H9 (cell line): ENCODE measurements at regions not wholly inside any gene's neighbourhood (a gene's known extent, or its start where the extent isn't known, plus 50 kb on each side); places are given as distances from the start of the nearest gene placed in this dataset.

ENCODE experiments used
- DNase-seq: peaks from one replicate; pipeline ENCODE4 v3.0.0-alpha.2; 2017
- H2AFZ ChIP-seq: one replicate; pipeline ENCODE4 v1.6.1; 2013; ENCODE audit warnings: mild to moderate bottlenecking, low read length, control low read depth, moderate library complexity
- H2AK5ac ChIP-seq: 2 replicates; pipeline ENCODE4 v1.6.1; 2013; ENCODE audit warnings: low read length, control low read depth, mixed read lengths; ENCODE audit not compliant: insufficient read length
- H2BK120ac ChIP-seq: one replicate; pipeline ENCODE4 v1.6.1; 2013; ENCODE audit warnings: low read depth, mild to moderate bottlenecking, low read length, control low read depth, inconsistent platforms; ENCODE audit not compliant: poor library complexity, severe bottlenecking
- H2BK12ac ChIP-seq: 2 replicates; pipeline ENCODE4 v1.6.1; 2013; ENCODE audit warnings: low read length, control low read depth, mixed read lengths, low read depth; ENCODE audit not compliant: insufficient read length
- H2BK15ac ChIP-seq: 2 replicates; pipeline ENCODE4 v1.6.1; 2013; ENCODE audit warnings: low read depth, low read length, control low read depth
- H2BK20ac ChIP-seq: one replicate; pipeline ENCODE4 v1.6.1; 2013; ENCODE audit warnings: low read depth, mild to moderate bottlenecking, low read length, control low read depth, inconsistent platforms; ENCODE audit not compliant: poor library complexity, severe bottlenecking
- H2BK5ac ChIP-seq: 2 replicates; pipeline ENCODE4 v1.6.1; 2013; ENCODE audit warnings: low read length, control low read depth, mixed read lengths; ENCODE audit not compliant: insufficient read length
- H3K14ac ChIP-seq: 2 replicates; pipeline ENCODE4 v1.6.1; 2013; ENCODE audit warnings: low read length, control low read depth; ENCODE audit not compliant: insufficient read depth
- H3K18ac ChIP-seq: 2 replicates; pipeline ENCODE4 v1.6.1; 2013; ENCODE audit warnings: low read depth, mild to moderate bottlenecking, mixed read lengths, low read length, control low read depth; ENCODE audit not compliant: insufficient read length
- H3K23ac ChIP-seq: 2 replicates; pipeline ENCODE4 v1.6.1; 2013; ENCODE audit warnings: low read length, control low read depth, mixed read lengths, low read depth; ENCODE audit not compliant: insufficient read length
- H3K23me2 ChIP-seq: 2 replicates; pipeline ENCODE4 v1.6.1; 2013; ENCODE audit warnings: low read depth, mild to moderate bottlenecking, mixed read lengths, low read length, control low read depth; ENCODE audit not compliant: insufficient read length, poor library complexity, severe bottlenecking
- H3K27ac ChIP-seq: 2 replicates; pipeline ENCODE4 v1.5.1; 2013; ENCODE audit warnings: low read length, control low read depth, mixed read lengths, low read depth; ENCODE audit not compliant: insufficient read length
- H3K27me3 ChIP-seq: 2 replicates; pipeline ENCODE4 v1.6.1; 2013; ENCODE audit warnings: low read length, control low read depth, inconsistent platforms; ENCODE audit not compliant: insufficient read depth
- H3K4ac ChIP-seq: 2 replicates; pipeline ENCODE4 v1.6.1; 2013; ENCODE audit warnings: low read depth, mild to moderate bottlenecking, control low read depth, inconsistent platforms, low read length, moderate library complexity
- H3K4me1 ChIP-seq: 2 replicates; pipeline ENCODE4 v1.6.1; 2013; ENCODE audit warnings: low read length, control low read depth, inconsistent platforms; ENCODE audit not compliant: insufficient read depth
- H3K4me2 ChIP-seq: 2 replicates; pipeline ENCODE4 v1.6.1; 2013; ENCODE audit warnings: low read length, control low read depth, mixed read lengths; ENCODE audit not compliant: insufficient read length, insufficient read depth
- H3K56ac ChIP-seq: 2 replicates; pipeline ENCODE4 v1.6.1; 2013; ENCODE audit warnings: low read depth, mild to moderate bottlenecking, mixed read lengths, low read length, control low read depth; ENCODE audit not compliant: insufficient read length
- H3K79me1 ChIP-seq: 2 replicates; pipeline ENCODE4 v1.6.1; 2013; ENCODE audit warnings: low read depth, mild to moderate bottlenecking, moderate library complexity, low read length, control low read depth, inconsistent platforms; ENCODE audit not compliant: insufficient read depth, poor library complexity, severe bottlenecking
- H3K79me2 ChIP-seq: 2 replicates; pipeline ENCODE4 v1.6.1; 2013; ENCODE audit warnings: low read length, control low read depth, inconsistent platforms; ENCODE audit not compliant: insufficient read depth
- H3K9ac ChIP-seq: 2 replicates; pipeline ENCODE4 v1.6.1; 2013; ENCODE audit warnings: low read length, control low read depth, mixed read lengths; ENCODE audit not compliant: insufficient read length; ENCODE audit errors: extremely low read depth
- H3K9me3 ChIP-seq: one replicate; pipeline ENCODE4 v1.6.1; 2013; ENCODE audit warnings: low read depth, low read length, inconsistent platforms; ENCODE audit not compliant: control insufficient read depth
- H3T11ph ChIP-seq: one replicate; pipeline ENCODE4 v1.6.1; 2013; ENCODE audit warnings: mild to moderate bottlenecking, low read length, control low read depth, inconsistent platforms
- H4K20me1 ChIP-seq: one replicate; pipeline ENCODE4 v1.6.1; 2013; ENCODE audit not compliant: control insufficient read depth, insufficient read length, insufficient read depth
- H4K5ac ChIP-seq: 2 replicates; pipeline ENCODE4 v1.6.1; 2013; ENCODE audit warnings: low read depth, mild to moderate bottlenecking, mixed read lengths, low read length, control low read depth; ENCODE audit not compliant: insufficient read length
- H4K8ac ChIP-seq: replicated peaks from 2 replicates; pipeline ENCODE4 v1.6.1; 2013; ENCODE audit warnings: low read length, control low read depth, mixed read lengths, low read depth; ENCODE audit not compliant: insufficient read length
- H4K91ac ChIP-seq: 2 replicates; pipeline ENCODE4 v1.6.1; 2013; ENCODE audit warnings: low read depth, mild to moderate bottlenecking, moderate library complexity, mixed read lengths, low read length, control low read depth; ENCODE audit not compliant: insufficient read length
- H3K27ac Mint-ChIP-seq, 3 experiments: 2 replicates in 2 of 3; 3 replicates in 1 of 3; pipeline ENCODE4 v1.8.0; 2020 to 2021; ENCODE audit warnings: mixed read lengths in 3 of 3, mild to moderate bottlenecking in 1 of 3, moderate library complexity in 1 of 3
- H3K27me3 Mint-ChIP-seq: 2 replicates; pipeline ENCODE4 v1.8.0; 2021; ENCODE audit warnings: low read depth, mild to moderate bottlenecking, moderate library complexity, mixed read lengths
- H3K36me3 Mint-ChIP-seq, 3 experiments: 2 replicates in 2 of 3; 3 replicates in 1 of 3; pipeline ENCODE4 v1.8.0; 2020 to 2021; ENCODE audit warnings: low read depth in 3 of 3, mixed read lengths in 3 of 3; ENCODE audit not compliant: insufficient read depth in 1 of 3
- H3K4me1 Mint-ChIP-seq, 2 experiments: 2 replicates each; pipeline ENCODE4 v1.8.0; 2020; ENCODE audit warnings: mixed read lengths in 2 of 2
- H3K4me3 Mint-ChIP-seq, 2 experiments: 2 replicates in 1 of 2; 3 replicates in 1 of 2; pipeline ENCODE4 v1.8.0; 2020 to 2021; ENCODE audit warnings: mild to moderate bottlenecking in 2 of 2, mixed read lengths in 2 of 2, moderate library complexity in 1 of 2
- H3K9me3 Mint-ChIP-seq, 2 experiments: 2 replicates in 1 of 2; 3 replicates in 1 of 2; pipeline ENCODE4 v1.8.0; 2020; ENCODE audit warnings: mild to moderate bottlenecking in 2 of 2, mixed read lengths in 2 of 2, moderate library complexity in 1 of 2
- CTCF ChIP-seq: fragments of 200-600 bp; sonication (generic); conservative IDR thresholded peaks from 3 replicates; pipeline ENCODE4 v1.8.0; 2021; ENCODE audit warnings: antibody characterized with exemption, mild to moderate bottlenecking
- WGBS: extraction: QIAGEN DNeasy Blood & Tissue Kit; methylation state at CpG from one replicate; pipeline ENCODE4 v1.1.7; 2013; ENCODE audit warnings: missing lambda C conversion rate, low lambda C conversion rate, mixed read lengths; ENCODE audit not compliant: insufficient read length; ENCODE audit errors: extremely low coverage; 5-methylcytosine and 5-hydroxymethylcytosine counted together

DNA sequence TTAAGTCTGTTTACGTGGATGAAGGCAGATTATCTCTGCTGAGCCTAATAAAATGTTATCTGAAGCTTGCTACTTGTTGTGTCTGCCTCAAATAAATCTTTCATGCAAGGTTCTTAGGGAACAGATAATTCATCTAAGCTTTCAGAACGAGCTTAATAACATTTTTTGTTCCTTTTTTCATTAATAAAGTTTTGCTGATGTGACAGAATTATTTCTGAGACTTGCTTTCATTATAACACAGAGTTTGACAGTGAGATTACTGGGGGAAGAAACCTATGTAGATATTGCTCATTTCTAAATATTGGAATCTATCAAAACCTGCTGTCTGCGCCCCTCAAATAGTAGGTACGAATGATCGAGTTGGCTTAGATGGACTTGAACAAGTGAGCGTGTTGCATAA lies 948.7 kb upstream of the SEL1L start:
- H2BK5ac ChIP-seq = no peak overlapping the region
- H4K20me1 ChIP-seq = no peaks in the 10 kb centered on the region
- no peaks in the 10 kb centered on the region for H3K23me2 ChIP-seq
- TF ChIP-seq CTCF = no peak
- H2BK15ac ChIP-seq = no peak overlapping the region
- H2BK12ac ChIP-seq = no peak overlapping the region
- no CpG with 5 or more reads among the region's 6 CpGs for WGBS
- H3K79me2 ChIP-seq = no peaks in the 10 kb centered on the region
- no peak overlapping the region for H3K23ac ChIP-seq
- no peaks in the 10 kb centered on the region for H3K4me1 ChIP-seq
- H4K8ac ChIP-seq = no peak overlapping the region
- Mint-ChIP-seq H3K4me3 (no peak overlapping the region), H3K9me3 (no peaks in the 10 kb centered on the region), H3K27ac (no peak overlapping the region), H3K36me3 (no peaks in the 10 kb centered on the region), H3K27me3 (no peaks in the 10 kb centered on the region), H3K4me1 (no peaks in the 10 kb centered on the region)
- H3K27ac ChIP-seq = no peak overlapping the region
- H3K79me1 ChIP-seq = no peaks in the 10 kb centered on the region
- no peak overlapping the region for H4K5ac ChIP-seq
- H3K27me3 ChIP-seq = no peaks in the 10 kb centered on the region
- H3K9me3 ChIP-seq = no peaks in the 10 kb centered on the region
- no peak overlapping the region for H2AFZ ChIP-seq
- no peak overlapping the region for H3K4me2 ChIP-seq
- H3K18ac ChIP-seq = no peak overlapping the region
- no peak for DNase-seq
- H2AK5ac ChIP-seq = no peak overlapping the region
- H3K56ac ChIP-seq = no peak overlapping the region
- no peak overlapping the region for H3K14ac ChIP-seq
- no peak overlapping the region for H2BK120ac ChIP-seq
- no peak overlapping the region for H4K91ac ChIP-seq
- no peak overlapping the region for H3K4ac ChIP-seq
- H3K9ac ChIP-seq = no peak overlapping the region
- H3T11ph ChIP-seq = no peak overlapping the region
- H2BK20ac ChIP-seq = no peak overlapping the region
